DMS79 treated with DMSO at 0.1 percent for 48 hours (cell line): ENCODE measurements at regions not wholly inside any gene's neighbourhood (a gene's known extent, or its start where the extent isn't known, plus 50 kb on each side); places are given as distances from the start of the nearest gene placed in this dataset.
A peak's percentile ranks its signal among the peaks of the same experiment; 100 is the strongest.
"Not testable (repeated sequence)": the region's sequence is repeated elsewhere in the genome, so short reads cannot be mapped to it uniquely, and the experiment has no call there.

Source experiments
- DNase-seq: peaks from one replicate; lab custom pipeline; 2025; lab: John Stamatoyannopoulos, UW

GRCh38 chr18:39297225-39297624 is 1731.6 kb upstream of the CELF4 start:
- peak; percentile 76 for DNase-seq

GRCh38 chr18:39296293-39296888 is 1730.8 kb upstream of the CELF4 start:
- no peak for DNase-seq

GRCh38 chr18:39276764-39277163 is 1711.2 kb upstream of the CELF4 start:
- no peak for DNase-seq

- DNase-seq: no peak
Measured at GRCh38 chr18:39274535-39274934, 1708.9 kb upstream of the CELF4 start.

GRCh38 chr18:39272230-39272629 is 1706.6 kb upstream of the CELF4 start:
- DNase-seq: no peak

GRCh38 chr18:39271654-39272053 is 1706.1 kb upstream of the CELF4 start:
- no peak for DNase-seq

GRCh38 chr18:39260565-39260964 is 1695.0 kb upstream of the CELF4 start:
- DNase-seq: no peak

- peak; percentile 19 for DNase-seq
Measured at GRCh38 chr18:39259736-39260135, 1694.1 kb upstream of the CELF4 start.

GRCh38 chr18:39244242-39244641 is 1678.6 kb upstream of the CELF4 start:
- DNase-seq: no peak

- no peak for DNase-seq
Measured at GRCh38 chr18:39241534-39241933, 1675.9 kb upstream of the CELF4 start.

- no peak for DNase-seq
Measured at GRCh38 chr18:39238981-39239660, 1673.5 kb upstream of the CELF4 start.

GRCh38 chr18:39235118-39235719 is 1669.6 kb upstream of the CELF4 start:
- no peak for DNase-seq

GRCh38 chr18:39232937-39233336 is 1667.3 kb upstream of the CELF4 start:
- no peak for DNase-seq

- no peak for DNase-seq
Measured at GRCh38 chr18:39232490-39232889, 1666.9 kb upstream of the CELF4 start.

GRCh38 chr18:39230086-39230803 is 1664.6 kb upstream of the CELF4 start:
- DNase-seq: no peak

- not testable (repeated sequence) for DNase-seq
Measured at GRCh38 chr18:39227769-39228168, 1662.2 kb upstream of the CELF4 start.

- no peak for DNase-seq
Measured at GRCh38 chr18:39225373-39225772, 1659.8 kb upstream of the CELF4 start.

GRCh38 chr18:39223283-39223682 is 1657.7 kb upstream of the CELF4 start:
- no peak for DNase-seq

GRCh38 chr18:39215920-39216319 is 1650.3 kb upstream of the CELF4 start:
- DNase-seq: no peak

GRCh38 chr18:39211461-39211860 is 1645.9 kb upstream of the CELF4 start:
- no peak for DNase-seq

- no peak for DNase-seq
Measured at GRCh38 chr18:39209173-39209572, 1643.6 kb upstream of the CELF4 start.

- DNase-seq: no peak
Measured at GRCh38 chr18:39208729-39209128, 1643.1 kb upstream of the CELF4 start.

- DNase-seq: no peak
Measured at GRCh38 chr18:39208190-39208589, 1642.6 kb upstream of the CELF4 start.
